ENCODE measurements at regions not wholly inside any gene's neighbourhood (a gene's known extent, or its start where the extent isn't known, plus 50 kb on each side); places are given as distances from the start of the nearest gene placed in this dataset.
"Not testable (repeated sequence)": the region's sequence is repeated elsewhere in the genome, so short reads cannot be mapped to it uniquely, and the experiment has no call there.

- in situ Hi-C loops (cut with HindIII; ENCODE audit: low sequenced_read_pairs): no loop called here
Observed at GRCh38 chr5:136598802-136599404, 233.6 kb upstream of the TRPC7 start.

GRCh38 chr5:136594416-136594815 is 229.1 kb upstream of the TRPC7 start:
- DNase-seq (ENCODE audit: low spot score): no peak
- in situ Hi-C loops (cut with HindIII; ENCODE audit: low sequenced_read_pairs): no loop called here

More at GRCh38 chr5:136598802-136599404, 233.6 kb upstream of the TRPC7 start:
- no peak for DNase-seq (ENCODE audit: low spot score)

- DNase-seq (ENCODE audit: low spot score): no peak
- in situ Hi-C loops (cut with HindIII; ENCODE audit: low sequenced_read_pairs): no loop called here
Observed at GRCh38 chr5:136590581-136590980, 225.2 kb upstream of the TRPC7 start.

GRCh38 chr5:136586196-136586595 is 220.9 kb upstream of the TRPC7 start:
- in situ Hi-C loops (cut with HindIII; ENCODE audit: low sequenced_read_pairs): no loop called here
- no peak for DNase-seq (ENCODE audit: low spot score)

GRCh38 chr5:136584474-136584873 is 219.1 kb upstream of the TRPC7 start:
- in situ Hi-C loops (cut with HindIII; ENCODE audit: low sequenced_read_pairs): no loop called here

GRCh38 chr5:136579238-136579637 is 213.9 kb upstream of the TRPC7 start:
- in situ Hi-C loops (cut with HindIII; ENCODE audit: low sequenced_read_pairs): no loop called here
- DNase-seq (ENCODE audit: low spot score): no peak

More at GRCh38 chr5:136584474-136584873, 219.1 kb upstream of the TRPC7 start:
- DNase-seq (ENCODE audit: low spot score): no peak

GRCh38 chr5:136569875-136570274 is 204.5 kb upstream of the TRPC7 start:
- DNase-seq (ENCODE audit: low spot score); in situ Hi-C loops (cut with HindIII; ENCODE audit: low sequenced_read_pairs): not testable (repeated sequence)

GRCh38 chr5:136565457-136565856 is 200.1 kb upstream of the TRPC7 start:
- in situ Hi-C loops (cut with HindIII; ENCODE audit: low sequenced_read_pairs); DNase-seq (ENCODE audit: low spot score): not testable (repeated sequence)

- in situ Hi-C loops (cut with HindIII; ENCODE audit: low sequenced_read_pairs); DNase-seq (ENCODE audit: low spot score): not testable (repeated sequence)
Observed at GRCh38 chr5:136565050-136565449, 199.7 kb upstream of the TRPC7 start.

- in situ Hi-C loops (cut with HindIII; ENCODE audit: low sequenced_read_pairs); DNase-seq (ENCODE audit: low spot score): not testable (repeated sequence)
Observed at GRCh38 chr5:136564431-136564830, 199.1 kb upstream of the TRPC7 start.

GRCh38 chr5:136563489-136563888 is 198.1 kb upstream of the TRPC7 start:
- no peak for DNase-seq (ENCODE audit: low spot score)

GRCh38 chr5:136560126-136560525 is 194.8 kb upstream of the TRPC7 start:
- in situ Hi-C loops (cut with HindIII; ENCODE audit: low sequenced_read_pairs): no loop called here
- no peak for DNase-seq (ENCODE audit: low spot score)

More at GRCh38 chr5:136563489-136563888, 198.1 kb upstream of the TRPC7 start:
- in situ Hi-C loops (cut with HindIII; ENCODE audit: low sequenced_read_pairs): no loop called here

- in situ Hi-C loops (cut with HindIII; ENCODE audit: low sequenced_read_pairs): no loop called here
- no peak for DNase-seq (ENCODE audit: low spot score)
Observed at GRCh38 chr5:136559651-136560050, 194.3 kb upstream of the TRPC7 start.

GRCh38 chr5:136547096-136547495 is 181.8 kb upstream of the TRPC7 start:
- DNase-seq (ENCODE audit: low spot score); in situ Hi-C loops (cut with HindIII; ENCODE audit: low sequenced_read_pairs): not testable (repeated sequence)

GRCh38 chr5:136546441-136546840 is 181.1 kb upstream of the TRPC7 start:
- in situ Hi-C loops (cut with HindIII; ENCODE audit: low sequenced_read_pairs); DNase-seq (ENCODE audit: low spot score): not testable (repeated sequence)

- DNase-seq (ENCODE audit: low spot score); in situ Hi-C loops (cut with HindIII; ENCODE audit: low sequenced_read_pairs): not testable (repeated sequence)
Observed at GRCh38 chr5:136545031-136545430, 179.7 kb upstream of the TRPC7 start.

GRCh38 chr5:136538534-136538933 is 173.2 kb upstream of the TRPC7 start:
- in situ Hi-C loops (cut with HindIII; ENCODE audit: low sequenced_read_pairs): no loop called here
- DNase-seq (ENCODE audit: low spot score): no peak

- no peak for DNase-seq (ENCODE audit: low spot score)
- in situ Hi-C loops (cut with HindIII; ENCODE audit: low sequenced_read_pairs): no loop called here
Observed at GRCh38 chr5:136529081-136529480, 163.7 kb upstream of the TRPC7 start.

- in situ Hi-C loops (cut with HindIII; ENCODE audit: low sequenced_read_pairs): no loop called here
- no peak for DNase-seq (ENCODE audit: low spot score)
Observed at GRCh38 chr5:136528481-136529030, 163.2 kb upstream of the TRPC7 start.

- DNase-seq (ENCODE audit: low spot score): no peak
- in situ Hi-C loops (cut with HindIII; ENCODE audit: low sequenced_read_pairs): no loop called here
Observed at GRCh38 chr5:136527311-136527710, 162.0 kb upstream of the TRPC7 start.

- no peak for DNase-seq (ENCODE audit: low spot score)
- in situ Hi-C loops (cut with HindIII; ENCODE audit: low sequenced_read_pairs): no loop called here
Observed at GRCh38 chr5:136526791-136527190, 161.4 kb upstream of the TRPC7 start.

Data from G401 (cell line).